ENCODE measurements at regions not wholly inside any gene's neighbourhood (a gene's known extent, or its start where the extent isn't known, plus 50 kb on each side); places are given as distances from the start of the nearest gene placed in this dataset.

DNA sequence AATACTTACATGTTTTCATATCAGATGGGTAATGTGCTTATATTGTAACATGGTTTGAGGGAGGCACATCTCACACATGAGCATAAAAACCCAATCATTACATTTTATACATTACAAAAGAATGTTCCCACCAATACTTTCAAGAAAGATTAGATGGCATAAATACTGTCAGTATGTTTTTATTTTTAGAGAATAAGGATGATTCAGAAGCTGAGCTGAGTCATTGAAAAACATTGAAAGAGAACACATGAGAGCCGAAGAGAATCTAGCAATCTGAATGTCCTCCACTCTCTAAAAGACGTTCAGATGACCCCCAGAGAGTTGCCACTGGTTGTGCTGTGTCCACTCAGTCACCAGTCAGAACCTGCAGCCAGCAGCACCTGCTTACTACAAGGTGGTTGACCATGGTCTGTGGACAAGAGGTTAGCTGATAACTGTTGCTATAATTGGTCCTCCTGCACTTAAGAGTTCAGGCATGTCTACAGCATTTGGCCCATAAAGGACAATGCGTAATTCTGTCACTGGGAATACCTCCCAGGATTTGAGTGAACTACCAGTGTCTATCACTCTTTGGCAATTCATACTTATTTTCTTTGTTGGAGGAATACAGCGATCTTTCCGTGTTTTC, 382.2 kb upstream of the IGFBP7 start:
- FAIRE-seq (no peak), DNase-seq (ENCODE audit: low read depth, low spot score) (no peak), ATAC-seq (no peak)
- Histone ChIP-seq H3K27ac (ENCODE audit: control insufficient read depth, insufficient read depth) (no peak overlapping the region), H3K27me3 (replicated peaks in 1 of 2; ENCODE audit: control insufficient read depth in 2 of 2, insufficient read depth in 2 of 2, low read length in 1 of 2) (no peaks in the 10 kb centered on the region), H3K4me1 (ENCODE audit: control insufficient read depth, insufficient read depth, low read length) (no peaks in the 10 kb centered on the region), H4K20me1 (ENCODE audit: control insufficient read depth, insufficient read depth) (no peaks in the 10 kb centered on the region), H3K9me3 (replicated peaks; ENCODE audit: control insufficient read depth, insufficient read depth, low read length) (no peaks in the 10 kb centered on the region), H2AFZ (ENCODE audit: control insufficient read depth, low read depth, low read length) (no peak overlapping the region), H3K36me3 (ENCODE audit: control insufficient read depth in 2 of 2, insufficient read depth in 2 of 2, low read length in 1 of 2) (no peaks in the 10 kb centered on the region), H3K4me2 (ENCODE audit: control insufficient read depth, insufficient read depth) (no peak overlapping the region), H3K4me3 (no peak overlapping the region), H3K9ac (ENCODE audit: control insufficient read depth, insufficient read depth, low read length) (no peak overlapping the region), H3K79me2 (ENCODE audit: control insufficient read depth, insufficient read depth, low read length) (no peaks in the 10 kb centered on the region)
- TF ChIP-seq ETV6 (conservative IDR thresholded peaks at IDR 0.05 in 1 of 2, IDR thresholded peaks at IDR 0.05 in 1 of 2; ENCODE audit: borderline replicate concordance in 1 of 2, low read depth in 1 of 2) = no peak
- TF ChIP-seq NFYA (IDR thresholded peaks at IDR 0.05; ENCODE audit: borderline replicate concordance, low read depth, low read length) = no peak
- TF ChIP-seq YBX1 (IDR thresholded peaks at IDR 0.05) = no peak
- TF ChIP-seq, protein P1, sequence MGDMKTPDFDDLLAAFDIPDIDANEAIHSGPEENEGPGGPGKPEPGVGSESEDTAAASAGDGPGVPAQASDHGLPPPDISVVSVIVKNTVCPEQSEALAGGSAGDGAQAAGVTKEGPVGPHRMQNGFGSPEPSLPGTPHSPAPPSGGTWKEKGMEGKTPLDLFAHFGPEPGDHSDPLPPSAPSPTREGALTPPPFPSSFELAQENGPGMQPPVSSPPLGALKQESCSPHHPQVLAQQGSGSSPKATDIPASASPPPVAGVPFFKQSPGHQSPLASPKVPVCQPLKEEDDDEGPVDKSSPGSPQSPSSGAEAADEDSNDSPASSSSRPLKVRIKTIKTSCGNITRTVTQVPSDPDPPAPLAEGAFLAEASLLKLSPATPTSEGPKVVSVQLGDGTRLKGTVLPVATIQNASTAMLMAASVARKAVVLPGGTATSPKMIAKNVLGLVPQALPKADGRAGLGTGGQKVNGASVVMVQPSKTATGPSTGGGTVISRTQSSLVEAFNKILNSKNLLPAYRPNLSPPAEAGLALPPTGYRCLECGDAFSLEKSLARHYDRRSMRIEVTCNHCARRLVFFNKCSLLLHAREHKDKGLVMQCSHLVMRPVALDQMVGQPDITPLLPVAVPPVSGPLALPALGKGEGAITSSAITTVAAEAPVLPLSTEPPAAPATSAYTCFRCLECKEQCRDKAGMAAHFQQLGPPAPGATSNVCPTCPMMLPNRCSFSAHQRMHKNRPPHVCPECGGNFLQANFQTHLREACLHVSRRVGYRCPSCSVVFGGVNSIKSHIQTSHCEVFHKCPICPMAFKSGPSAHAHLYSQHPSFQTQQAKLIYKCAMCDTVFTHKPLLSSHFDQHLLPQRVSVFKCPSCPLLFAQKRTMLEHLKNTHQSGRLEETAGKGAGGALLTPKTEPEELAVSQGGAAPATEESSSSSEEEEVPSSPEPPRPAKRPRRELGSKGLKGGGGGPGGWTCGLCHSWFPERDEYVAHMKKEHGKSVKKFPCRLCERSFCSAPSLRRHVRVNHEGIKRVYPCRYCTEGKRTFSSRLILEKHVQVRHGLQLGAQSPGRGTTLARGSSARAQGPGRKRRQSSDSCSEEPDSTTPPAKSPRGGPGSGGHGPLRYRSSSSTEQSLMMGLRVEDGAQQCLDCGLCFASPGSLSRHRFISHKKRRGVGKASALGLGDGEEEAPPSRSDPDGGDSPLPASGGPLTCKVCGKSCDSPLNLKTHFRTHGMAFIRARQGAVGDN (IDR thresholded peaks at IDR 0.05) = no peak
- no peak for TF ChIP-seq MXI1 (IDR thresholded peaks at IDR 0.05; ENCODE audit: low read depth, low read length)
- no peak for TF ChIP-seq RBBP5 (conservative IDR thresholded peaks at IDR 0.05)
- TF ChIP-seq NBN (IDR thresholded peaks at IDR 0.05) = no peak
- BruUV-seq (replicated peaks) = no TSS peak
- SMC1A ChIA-PET (ENCODE audit: uncharacterized antibody, unreplicated experiment) = no interaction called here
- RAD21 ChIA-PET (ENCODE audit: unreplicated experiment) = no interaction called here
- intact Hi-C loops (cut with micrococcal nuclease; ENCODE audit: unreplicated experiment) (no loop called here), in situ Hi-C loops (cut with MboI) (loop anchor here (10.0 kb wide), 1 partner anchor 62 kb away; no protein-coding TSS in a partner anchor)
- WGBS (ENCODE audit: insufficient coverage, insufficient replicate concordance, low lambda C conversion rate, missing lambda C conversion rate) = 40% methylated on average over 5 of the region's 5 CpGs
- CTCF ChIA-PET = interaction anchor here (0.8 kb wide), 1 partner anchor 15 kb away, joined by 3 read pairs; no protein-coding TSS in a partner anchor
- POLR2A ChIA-PET = no interaction called here

All from GM12878 (cell line).